GM12891 (cell line): ENCODE measurements at regions not wholly inside any gene's neighbourhood (a gene's known extent, or its start where the extent isn't known, plus 50 kb on each side); places are given as distances from the start of the nearest gene placed in this dataset.

Experiments
- DNase-seq: peaks from one replicate; pipeline ENCODE4 v3.0.0; 2011; ENCODE audit warnings: low spot score; ENCODE audit not compliant: insufficient read length
- FAIRE-seq: peaks from 2 replicates; lab custom pipeline; 2011; peaks lifted over from hg19 to GRCh38; lab: Jason Lieb, UNC
- PAX5 ChIP-seq: IDR thresholded peaks from 2 replicates; pipeline ENCODE4 v1.6.1; 2011; ENCODE audit warnings: low read length, moderate library complexity, mild to moderate bottlenecking; ENCODE audit not compliant: insufficient read depth, severe bottlenecking
- POLR2A ChIP-seq: IDR thresholded peaks from 2 replicates; pipeline ENCODE4 v1.6.1; 2011; ENCODE audit warnings: low read depth, low read length, control low read depth
- POLR2AphosphoS5 ChIP-seq: IDR thresholded peaks from 2 replicates; pipeline ENCODE4 v1.6.1; 2011; ENCODE audit warnings: low read depth, low read length, control low read depth
- POU2F2 ChIP-seq: IDR thresholded peaks from 2 replicates; pipeline ENCODE4 v1.6.1; 2011; ENCODE audit warnings: low read depth, mild to moderate bottlenecking, control low read depth, low read length, moderate library complexity
- SPI1 ChIP-seq: IDR thresholded peaks from 2 replicates; pipeline ENCODE4 v1.6.1; 2011; ENCODE audit warnings: low read depth, low read length, control low read depth
- TAF1 ChIP-seq: IDR thresholded peaks from 2 replicates; pipeline ENCODE4 v1.6.1; 2011; ENCODE audit warnings: low read depth, low read length, control low read depth

GRCh38 chr4:165757451-165757850 lies 115.6 kb upstream of the TLL1 start:
- DNase-seq (no peak), FAIRE-seq (no peak)
- TF ChIP-seq PAX5: no peak

- FAIRE-seq (no peak), DNase-seq (no peak)
- TF ChIP-seq POLR2AphosphoS5 (no peak), SPI1 (no peak), POLR2A (no peak), TAF1 (no peak), POU2F2 (no peak), PAX5 (no peak)
Observed at GRCh38 chr4:165758086-165758485, 115.0 kb upstream of the TLL1 start.

GRCh38 chr4:165760182-165760581 lies 112.9 kb upstream of the TLL1 start:
- DNase-seq: no peak
- FAIRE-seq: no peak
- TF ChIP-seq SPI1 (no peak), POU2F2 (no peak), PAX5 (no peak), POLR2A (no peak), TAF1 (no peak), POLR2AphosphoS5 (no peak)

GRCh38 chr4:165761963-165762362 lies 111.1 kb upstream of the TLL1 start:
- no peak for DNase-seq
- TF ChIP-seq POLR2AphosphoS5 (no peak), TAF1 (no peak), SPI1 (no peak), PAX5 (no peak), POLR2A (no peak), POU2F2 (no peak)
- FAIRE-seq: no peak

GRCh38 chr4:165763640-165764039 lies 109.4 kb upstream of the TLL1 start:
- FAIRE-seq: no peak
- no peak for TF ChIP-seq SPI1
- no peak for TF ChIP-seq POU2F2
- TF ChIP-seq POLR2A: no peak
- no peak for TF ChIP-seq PAX5
- TF ChIP-seq POLR2AphosphoS5: no peak
- TF ChIP-seq TAF1: no peak
- DNase-seq: no peak

GRCh38 chr4:165765053-165765452 lies 108.0 kb upstream of the TLL1 start:
- no peak for DNase-seq
- no peak for TF ChIP-seq POU2F2
- no peak for TF ChIP-seq SPI1
- TF ChIP-seq PAX5: no peak
- no peak for TF ChIP-seq POLR2A
- TF ChIP-seq TAF1: no peak
- TF ChIP-seq POLR2AphosphoS5: no peak
- FAIRE-seq: no peak

GRCh38 chr4:165766018-165766417 lies 107.0 kb upstream of the TLL1 start:
- FAIRE-seq: no peak
- TF ChIP-seq POU2F2 (no peak), POLR2A (no peak), POLR2AphosphoS5 (no peak), PAX5 (no peak), SPI1 (no peak), TAF1 (no peak)
- no peak for DNase-seq

GRCh38 chr4:165766976-165767375 lies 106.1 kb upstream of the TLL1 start:
- DNase-seq: no peak
- TF ChIP-seq PAX5 (no peak), TAF1 (no peak), POLR2A (no peak), POU2F2 (no peak), SPI1 (no peak), POLR2AphosphoS5 (no peak)
- FAIRE-seq: no peak

- TF ChIP-seq POLR2AphosphoS5: no peak
- TF ChIP-seq PAX5: no peak
- TF ChIP-seq TAF1: no peak
- TF ChIP-seq POLR2A: no peak
- TF ChIP-seq POU2F2: no peak
- TF ChIP-seq SPI1: no peak
- FAIRE-seq (no peak), DNase-seq (no peak)
Observed at GRCh38 chr4:165767671-165768070, 105.4 kb upstream of the TLL1 start.

GRCh38 chr4:165768281-165768680 lies 104.8 kb upstream of the TLL1 start:
- DNase-seq: no peak
- no peak for FAIRE-seq

More at GRCh38 chr4:165768281-165768680, 104.8 kb upstream of the TLL1 start:
- no peak for TF ChIP-seq POLR2A
- no peak for TF ChIP-seq POU2F2
- no peak for TF ChIP-seq SPI1
- TF ChIP-seq POLR2AphosphoS5: no peak
- no peak for TF ChIP-seq TAF1
- TF ChIP-seq PAX5: no peak
